Naive thymus-derived CD8-positive, alpha-beta T cell (primary cell): ENCODE measurements at regions not wholly inside any gene's neighbourhood (a gene's known extent, or its start where the extent isn't known, plus 50 kb on each side); places are given as distances from the start of the nearest gene placed in this dataset.
"Not testable (repeated sequence)": the region's sequence is repeated elsewhere in the genome, so short reads cannot be mapped to it uniquely, and the experiment has no call there.

Experiments
- ATAC-seq, 2 donors: fragments of 150-1000 bp; cut with Tn5 transposase in 1 of 2; sonication (Bioruptor Pico), chemical (Tn5 transposase) in 1 of 2; 1 replicate in 1 of 2; 2 replicates in 1 of 2; pipeline ENCODE4 v1.10.0; 2021; ENCODE audit warnings: mild to moderate bottlenecking in 2 of 2, moderate library complexity in 2 of 2
- POLR2A ChIA-PET: fragments of 350-600 bp; sonication (Branson Sonifier 250); formaldehyde crosslinking; loops from one replicate; lab custom pipeline; 2021; ENCODE audit warnings: antibody characterized with exemption; lab: Charles Lee
- DNase-seq, 10 donors: peaks; one replicate each; pipeline versions ENCODE4 v3.0.0 to v3.0.0-alpha.2; 2020 to 2022
- H3K27ac Mint-ChIP-seq, 10 donors: one replicate each; pipeline ENCODE4 v1.8.0; 2020 to 2022; ENCODE audit warnings: mild to moderate bottlenecking in 10 of 10, mixed read lengths in 10 of 10, moderate library complexity in 4 of 10, inconsistent platforms in 1 of 10
- H3K27me3 Mint-ChIP-seq, 5 donors: one replicate each; pipeline ENCODE4 v1.8.0; 2021 to 2022; ENCODE audit warnings: mixed read lengths in 5 of 5
- H3K36me3 Mint-ChIP-seq, 3 donors: one replicate each; pipeline ENCODE4 v1.8.0; 2020 to 2022; ENCODE audit warnings: mixed read lengths in 3 of 3, mild to moderate bottlenecking in 2 of 3, inconsistent platforms in 1 of 3
- H3K4me1 Mint-ChIP-seq, 4 donors: one replicate each; pipeline ENCODE4 v1.8.0; 2021 to 2022; ENCODE audit warnings: mixed read lengths in 4 of 4
- H3K4me3 Mint-ChIP-seq, 10 donors: one replicate each; pipeline ENCODE4 v1.8.0; 2020 to 2022; ENCODE audit warnings: mild to moderate bottlenecking in 10 of 10, mixed read lengths in 10 of 10, moderate library complexity in 6 of 10, inconsistent platforms in 1 of 10
- H3K9me3 Mint-ChIP-seq, 9 donors: one replicate each; pipeline ENCODE4 v1.8.0; 2020 to 2022; ENCODE audit warnings: mixed read lengths in 9 of 9, mild to moderate bottlenecking in 3 of 9, inconsistent platforms in 1 of 9, moderate library complexity in 1 of 9

DNA sequence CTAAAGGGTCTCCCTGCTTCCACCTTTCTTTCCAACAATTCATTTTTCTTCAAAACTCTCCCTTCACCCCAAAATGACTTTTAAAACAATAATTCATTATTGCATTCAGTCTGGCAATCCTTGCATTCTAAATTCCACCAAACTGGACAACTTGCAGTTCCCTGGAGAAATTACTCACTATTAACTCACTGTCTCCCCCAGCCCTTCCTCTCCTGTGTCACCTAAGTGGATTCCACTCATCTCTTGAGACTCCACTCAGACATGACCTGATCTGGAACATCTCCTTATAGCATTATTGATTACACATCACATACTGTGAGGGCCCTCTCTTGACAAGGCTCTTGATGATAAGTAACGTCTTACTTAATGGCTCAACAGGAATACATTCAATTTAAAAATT lies 257.1 kb downstream of the BRINP2 start:
- Mint-ChIP-seq H3K27me3 (no peaks in the 10 kb centered on the region), H3K4me3 (no peak overlapping the region), H3K27ac (peak overlapping the region in 1 of 10 donors; percentile 75), H3K4me1 (no peaks in the 10 kb centered on the region), H3K36me3 (no peaks in the 10 kb centered on the region), H3K9me3 (peaks cover 0 to 7% (median 0%) of the 10 kb centered on the region in 9 donors)
- POLR2A ChIA-PET, result no interaction called here
- no peak for DNase-seq
- ATAC-seq, result no peak

- H3K9me3 Mint-ChIP-seq, result peaks cover 0 to 11% (median 7%) of the 10 kb centered on the region in 9 donors
- H3K4me1 Mint-ChIP-seq, result no peaks in the 10 kb centered on the region
- no peak overlapping the region for H3K27ac Mint-ChIP-seq
- no peak for DNase-seq
- peaks cover 0 to 5% (median 0%) of the 10 kb centered on the region in 3 donors for H3K36me3 Mint-ChIP-seq
- POLR2A ChIA-PET, result no interaction called here
- H3K4me3 Mint-ChIP-seq, result no peak overlapping the region
- no peak for ATAC-seq
- no peaks in the 10 kb centered on the region for H3K27me3 Mint-ChIP-seq
Observed at GRCh38 chr1:177426497-177426896, 255.7 kb downstream of the BRINP2 start.

GRCh38 chr1:177425199-177425598 lies 254.4 kb downstream of the BRINP2 start:
- peaks cover 0 to 11% (median 7%) of the 10 kb centered on the region in 9 donors for H3K9me3 Mint-ChIP-seq
- H3K27me3 Mint-ChIP-seq, result no peaks in the 10 kb centered on the region
- H3K27ac Mint-ChIP-seq, result no peak overlapping the region
- DNase-seq (no peak), ATAC-seq (no peak)
- no peaks in the 10 kb centered on the region for H3K4me1 Mint-ChIP-seq
- POLR2A ChIA-PET, result no interaction called here
- no peak overlapping the region for H3K4me3 Mint-ChIP-seq
- peaks cover 0 to 5% (median 0%) of the 10 kb centered on the region in 3 donors for H3K36me3 Mint-ChIP-seq

- Mint-ChIP-seq H3K27me3 (no peaks in the 10 kb centered on the region), H3K9me3 (peaks cover 0 to 11% (median 7%) of the 10 kb centered on the region in 9 donors), H3K4me3 (no peak overlapping the region), H3K36me3 (peaks cover 0 to 5% (median 0%) of the 10 kb centered on the region in 3 donors), H3K4me1 (no peaks in the 10 kb centered on the region), H3K27ac (no peak overlapping the region)
- no peak for ATAC-seq
- no peak for DNase-seq
- POLR2A ChIA-PET, result no interaction called here
Observed at GRCh38 chr1:177424744-177425143, 254.0 kb downstream of the BRINP2 start.

DNA sequence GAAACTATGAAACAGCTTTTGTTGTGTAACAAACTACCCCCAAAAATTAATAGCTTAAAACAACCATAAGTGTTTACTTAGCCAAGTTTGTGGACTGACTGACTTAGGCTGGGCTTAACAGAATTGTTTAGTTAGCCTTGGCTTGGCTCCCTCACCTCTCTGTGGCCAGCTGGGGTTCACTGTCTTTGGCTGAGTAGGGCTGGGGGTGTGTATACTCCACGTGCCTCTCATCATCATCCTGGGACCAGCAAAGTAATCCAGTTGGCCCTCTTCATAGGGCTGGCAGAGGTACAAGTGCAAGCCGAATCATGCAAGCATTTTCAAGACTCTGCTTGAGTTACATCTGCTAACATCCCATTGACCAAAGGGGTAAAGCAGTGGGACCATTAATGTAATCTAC lies 252.3 kb downstream of the BRINP2 start:
- no peaks in the 10 kb centered on the region for H3K4me1 Mint-ChIP-seq
- H3K4me3 Mint-ChIP-seq, result no peak overlapping the region
- peaks cover 0 to 11% (median 7%) of the 10 kb centered on the region in 9 donors for H3K9me3 Mint-ChIP-seq
- no peaks in the 10 kb centered on the region for H3K27me3 Mint-ChIP-seq
- H3K27ac Mint-ChIP-seq, result no peak overlapping the region
- peaks cover 0 to 5% (median 0%) of the 10 kb centered on the region in 3 donors for H3K36me3 Mint-ChIP-seq
- ATAC-seq (no peak), DNase-seq (no peak)
- POLR2A ChIA-PET, result no interaction called here

GRCh38 chr1:177413982-177414596 lies 243.3 kb downstream of the BRINP2 start:
- Mint-ChIP-seq H3K9me3 (peaks cover 0 to 21% (median 2%) of the 10 kb centered on the region in 9 donors), H3K4me3 (no peak overlapping the region), H3K4me1 (no peaks in the 10 kb centered on the region), H3K27ac (no peak overlapping the region), H3K36me3 (no peaks in the 10 kb centered on the region), H3K27me3 (peaks cover 0 to 3% (median 0%) of the 10 kb centered on the region in 5 donors)
- ATAC-seq (no peak), DNase-seq (no peak)
- POLR2A ChIA-PET, result no interaction called here

- POLR2A ChIA-PET, result no interaction called here
- no peak for ATAC-seq
- peaks cover 0 to 11% (median 0%) of the 10 kb centered on the region in 3 donors for H3K36me3 Mint-ChIP-seq
- peaks cover 0 to 9% (median 0%) of the 10 kb centered on the region in 5 donors for H3K27me3 Mint-ChIP-seq
- H3K27ac Mint-ChIP-seq, result no peak overlapping the region
- no peak for DNase-seq
- H3K4me3 Mint-ChIP-seq, result no peak overlapping the region
- peaks cover 6 to 30% (median 10%) of the 10 kb centered on the region in 9 donors for H3K9me3 Mint-ChIP-seq
- peaks cover 0 to 2% (median 0%) of the 10 kb centered on the region in 4 donors for H3K4me1 Mint-ChIP-seq
Observed at GRCh38 chr1:177411381-177411780, 240.6 kb downstream of the BRINP2 start.

GRCh38 chr1:177410179-177410766 lies 239.5 kb downstream of the BRINP2 start:
- POLR2A ChIA-PET, result no interaction called here
- peaks cover 6 to 28% (median 10%) of the 10 kb centered on the region in 9 donors for H3K9me3 Mint-ChIP-seq
- no peak for ATAC-seq
- no peak for DNase-seq
- H3K27ac Mint-ChIP-seq, result no peak overlapping the region
- no peak overlapping the region for H3K4me3 Mint-ChIP-seq
- peaks cover 0 to 2% (median 0%) of the 10 kb centered on the region in 4 donors for H3K4me1 Mint-ChIP-seq
- peaks cover 0 to 11% (median 0%) of the 10 kb centered on the region in 3 donors for H3K36me3 Mint-ChIP-seq
- peaks cover 0 to 9% (median 0%) of the 10 kb centered on the region in 5 donors for H3K27me3 Mint-ChIP-seq

- peaks cover 0 to 11% (median 0%) of the 10 kb centered on the region in 3 donors for H3K36me3 Mint-ChIP-seq
- H3K27ac Mint-ChIP-seq, POLR2A ChIA-PET, H3K27me3 Mint-ChIP-seq, H3K4me1 Mint-ChIP-seq, H3K4me3 Mint-ChIP-seq, ATAC-seq, DNase-seq: not testable (repeated sequence)
- H3K9me3 Mint-ChIP-seq, result peaks cover 7 to 28% (median 10%) of the 10 kb centered on the region in 9 donors
Observed at GRCh38 chr1:177406323-177406722, 235.6 kb downstream of the BRINP2 start.

DNA sequence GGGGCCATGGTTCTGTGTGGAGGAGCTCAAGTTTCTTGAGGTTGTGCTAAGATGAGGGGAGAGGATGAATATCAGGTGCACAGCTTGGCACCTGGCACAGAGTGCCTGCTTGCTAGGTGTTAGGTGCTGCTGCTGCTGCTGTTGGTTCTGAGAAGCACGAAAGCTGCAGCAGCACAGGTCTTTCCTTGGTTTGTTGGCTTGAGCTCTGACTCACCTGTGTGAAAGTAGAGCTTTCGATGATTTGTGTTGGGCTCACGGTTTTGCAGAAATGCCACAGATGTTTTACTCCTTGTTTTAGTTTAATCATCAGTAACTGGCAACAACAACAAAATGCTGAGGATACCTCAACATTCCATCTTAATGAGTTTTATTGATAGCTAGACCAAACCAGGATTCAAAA lies 221.6 kb downstream of the BRINP2 start:
- DNase-seq, result no peak
- Mint-ChIP-seq H3K9me3 (peaks cover 2 to 47% (median 11%) of the 10 kb centered on the region in 9 donors), H3K4me1 (no peaks in the 10 kb centered on the region), H3K27ac (no peak overlapping the region), H3K36me3 (peaks cover 0 to 4% (median 0%) of the 10 kb centered on the region in 3 donors), H3K27me3 (peaks cover 0 to 11% (median 0%) of the 10 kb centered on the region in 5 donors), H3K4me3 (no peak overlapping the region)
- POLR2A ChIA-PET, result no interaction called here
- ATAC-seq, result no peak

- Mint-ChIP-seq H3K9me3 (peaks cover 4 to 41% (median 18%) of the 10 kb centered on the region in 9 donors), H3K4me3 (no peak overlapping the region), H3K27ac (no peak overlapping the region), H3K4me1 (no peaks in the 10 kb centered on the region), H3K36me3 (peaks cover 0 to 8% (median 0%) of the 10 kb centered on the region in 3 donors), H3K27me3 (peaks cover 0 to 3% (median 0%) of the 10 kb centered on the region in 5 donors)
- DNase-seq, result no peak
- POLR2A ChIA-PET, result no interaction called here
- no peak for ATAC-seq
Observed at GRCh38 chr1:177385760-177386698, 215.3 kb downstream of the BRINP2 start.

DNA sequence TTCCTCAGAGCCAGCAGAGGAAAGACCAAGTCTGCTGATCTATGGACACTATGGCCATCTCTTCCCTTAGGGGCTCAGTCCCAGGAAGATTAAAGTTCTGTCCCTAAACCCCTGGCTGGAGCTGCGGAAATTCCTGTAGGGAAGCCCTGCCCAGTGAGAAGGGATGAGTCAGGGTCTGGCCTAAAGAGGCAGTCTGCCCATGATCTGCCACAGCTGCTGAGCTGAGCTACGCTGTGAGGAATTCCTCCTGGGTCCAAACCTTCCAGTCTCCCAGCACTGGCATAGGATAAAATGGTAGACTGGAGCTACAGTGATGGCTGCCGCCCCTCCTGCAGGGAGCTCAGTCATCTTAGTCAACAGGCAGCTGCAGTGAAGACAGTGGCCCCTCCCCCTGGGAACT lies 213.7 kb downstream of the BRINP2 start:
- DNase-seq (no peak), ATAC-seq (no peak)
- Mint-ChIP-seq H3K9me3 (peaks cover 7 to 29% (median 21%) of the 10 kb centered on the region in 9 donors), H3K4me1 (no peaks in the 10 kb centered on the region), H3K36me3 (peaks cover 0 to 5% (median 0%) of the 10 kb centered on the region in 3 donors), H3K4me3 (no peak overlapping the region), H3K27me3 (peaks cover 0 to 3% (median 0%) of the 10 kb centered on the region in 5 donors), H3K27ac (no peak overlapping the region)
- POLR2A ChIA-PET, result no interaction called here
